ENCODE measurements at regions not wholly inside any gene's neighbourhood (a gene's known extent, or its start where the extent isn't known, plus 50 kb on each side); places are given as distances from the start of the nearest gene placed in this dataset.

- TF ChIP-seq POLR2AphosphoS5 (IDR thresholded peaks at IDR 0.05; ENCODE audit: low read depth, low read length) (no peak), POLR2A (IDR thresholded peaks at IDR 0.05; ENCODE audit: low read depth, low read length) (no peak), TAF1 (IDR thresholded peaks at IDR 0.05; ENCODE audit: borderline replicate concordance, low read depth, low read length) (no peak)
Observed at GRCh38 chr13:99686944-99687411, 185.7 kb downstream of the TM9SF2 start.

Data from GM12892 (cell line).